Cardiac fibroblast (primary cell): ENCODE measurements at regions not wholly inside any gene's neighbourhood (a gene's known extent, or its start where the extent isn't known, plus 50 kb on each side); places are given as distances from the start of the nearest gene placed in this dataset.

Experiments used
- DNase-seq, 2 donors: peaks; one replicate each; pipeline versions ENCODE4 v3.0.0 to v3.0.0-alpha.2; 2010; ENCODE audit warnings: low read depth in 2 of 2
- H3K4me3 ChIP-seq, 2 donors: replicated peaks in 1 of 2; 1 replicate in 1 of 2; 2 replicates in 1 of 2; pipeline ENCODE4 v1.5.1; 2011; ENCODE audit warnings: low read depth in 2 of 2, low read length in 2 of 2, mild to moderate bottlenecking in 2 of 2, moderate library complexity in 1 of 2
- CTCF ChIP-seq: IDR thresholded peaks from one replicate; pipeline ENCODE4 v1.5.1; 2011; ENCODE audit warnings: low read depth, mild to moderate bottlenecking, low read length, inconsistent platforms

- no peak for TF ChIP-seq CTCF
- DNase-seq = no peak
- H3K4me3 ChIP-seq = no peak overlapping the region
Measured at GRCh38 chr4:45345558-45345957, 619.2 kb upstream of the GNPDA2 start.

- H3K4me3 ChIP-seq = no peak overlapping the region
- no peak for DNase-seq
- no peak for TF ChIP-seq CTCF
Measured at GRCh38 chr4:45331802-45332201, 605.4 kb upstream of the GNPDA2 start.

GRCh38 chr4:45327544-45327943, 601.2 kb upstream of the GNPDA2 start:
- no peak for TF ChIP-seq CTCF
- no peak overlapping the region for H3K4me3 ChIP-seq
- DNase-seq = no peak

- TF ChIP-seq CTCF = no peak
Measured at GRCh38 chr4:45324455-45325417, 598.4 kb upstream of the GNPDA2 start.

GRCh38 chr4:45323453-45324058, 597.2 kb upstream of the GNPDA2 start:
- no peak for TF ChIP-seq CTCF
- DNase-seq = no peak
- no peak overlapping the region for H3K4me3 ChIP-seq

More at GRCh38 chr4:45324455-45325417, 598.4 kb upstream of the GNPDA2 start:
- H3K4me3 ChIP-seq = no peak overlapping the region
- DNase-seq = no peak

GRCh38 chr4:45317739-45318138, 591.4 kb upstream of the GNPDA2 start:
- H3K4me3 ChIP-seq = no peak overlapping the region
- no peak for TF ChIP-seq CTCF
- no peak for DNase-seq
